Fibroblast of lung (primary cell): ENCODE measurements at regions not wholly inside any gene's neighbourhood (a gene's known extent, or its start where the extent isn't known, plus 50 kb on each side); places are given as distances from the start of the nearest gene placed in this dataset.

Source experiments
- CTCF ChIP-seq, 2 donors: IDR thresholded peaks in 1 of 2; conservative IDR thresholded peaks in 1 of 2; 1 replicate in 1 of 2; 2 replicates in 1 of 2; pipeline ENCODE4 v1.5.1; 2011 to 2012; ENCODE audit warnings: low read length in 2 of 2, control low read depth in 1 of 2, inconsistent platforms in 1 of 2, low read depth in 1 of 2, mild to moderate bottlenecking in 1 of 2
- EZH2 ChIP-seq: IDR thresholded peaks from 2 replicates; pipeline ENCODE4 v1.5.1; 2012; ENCODE audit warnings: low read length, control low read depth, mild to moderate bottlenecking; ENCODE audit errors: missing control alignments

GRCh38 chr7:150003304-150003810 lies 129.6 kb downstream of the ATP6V0E2 start:
- no peak for TF ChIP-seq CTCF (conservative IDR thresholded peaks at IDR 0.05 in 1 of 2, IDR thresholded peaks at IDR 0.05 in 1 of 2; ENCODE audit: low read depth in 1 of 2, low read length in 2 of 2)
- no peak for TF ChIP-seq EZH2
